CD14-positive monocyte (primary cell): ENCODE measurements at regions not wholly inside any gene's neighbourhood (a gene's known extent, or its start where the extent isn't known, plus 50 kb on each side); places are given as distances from the start of the nearest gene placed in this dataset.

ENCODE experiments used
- DNase-seq, 3 donors: peaks; one replicate each; pipeline ENCODE4 v3.0.0-alpha.2; 2011 to 2022
- H2AFZ ChIP-seq: 2 replicates; pipeline ENCODE4 v1.6.0; 2012; ENCODE audit warnings: mild to moderate bottlenecking, low read depth, low read length, inconsistent platforms; ENCODE audit not compliant: insufficient read depth, poor library complexity, severe bottlenecking
- H3K27ac ChIP-seq, 2 donors: 1 replicate in 1 of 2; 2 replicates in 1 of 2; pipeline ENCODE4 v1.5.1; 2012 to 2013; ENCODE audit warnings: low read length in 2 of 2, control low read depth in 1 of 2, inconsistent platforms in 1 of 2, low read depth in 1 of 2, mild to moderate bottlenecking in 1 of 2
- H3K27me3 ChIP-seq, 2 donors: one replicate each; pipeline versions ENCODE4 v1.6.0 to v1.6.1; 2011 to 2013; ENCODE audit warnings: low read length in 2 of 2; ENCODE audit not compliant: control insufficient read depth in 2 of 2, insufficient read depth in 2 of 2
- H3K36me3 ChIP-seq, 2 donors: replicated peaks in 1 of 2; 1 replicate in 1 of 2; 2 replicates in 1 of 2; pipeline versions ENCODE4 v1.5.1 to v1.6.1; 2012 to 2013; ENCODE audit warnings: low read length in 2 of 2, control low read depth in 1 of 2, inconsistent platforms in 1 of 2, mild to moderate bottlenecking in 1 of 2; ENCODE audit not compliant: insufficient read depth in 2 of 2, control insufficient read depth in 1 of 2
- H3K4me1 ChIP-seq, 2 donors: 1 replicate in 1 of 2; 2 replicates in 1 of 2; pipeline versions ENCODE4 v1.5.1 to v1.6.1; 2012 to 2013; ENCODE audit warnings: low read length in 2 of 2, control low read depth in 1 of 2, inconsistent platforms in 1 of 2, mild to moderate bottlenecking in 1 of 2, moderate library complexity in 1 of 2; ENCODE audit not compliant: insufficient read depth in 2 of 2, control insufficient read depth in 1 of 2
- H3K4me2 ChIP-seq: replicated peaks from 2 replicates; pipeline ENCODE3; 2012; ENCODE audit warnings: low read length, moderate library complexity, mild to moderate bottlenecking; ENCODE audit not compliant: poor library complexity, severe bottlenecking; ENCODE audit errors: extremely low read depth
- H3K4me3 ChIP-seq, 3 experiments: fragments of 200-600 bp in 1 of 3; sonication (generic) in 1 of 3; replicated peaks in 1 of 3; 1 replicate in 2 of 3; 2 replicates in 1 of 3; pipeline ENCODE4 v1.5.1; 2011 to 2013; ENCODE audit warnings: low read length in 3 of 3, mild to moderate bottlenecking in 3 of 3, control low read depth in 2 of 3, low read depth in 2 of 3, inconsistent platforms in 1 of 3, moderate library complexity in 1 of 3
- H3K79me2 ChIP-seq: 2 replicates; pipeline ENCODE4 v1.6.0; 2012; ENCODE audit warnings: mild to moderate bottlenecking, control low read depth, inconsistent platforms, low read length, moderate library complexity; ENCODE audit not compliant: insufficient read depth
- H3K9ac ChIP-seq: 2 replicates; pipeline ENCODE4 v1.6.0; 2017; ENCODE audit warnings: low read length, mild to moderate bottlenecking; ENCODE audit not compliant: insufficient read depth, poor library complexity, severe bottlenecking
- H3K9me3 ChIP-seq, 2 donors: replicated peaks in 1 of 2; 1 replicate in 1 of 2; 2 replicates in 1 of 2; pipeline versions ENCODE4 v1.5.1 to v1.6.1; 2012 to 2013; ENCODE audit warnings: low read length in 2 of 2, control low read depth in 1 of 2; ENCODE audit not compliant: control insufficient read depth in 1 of 2, insufficient read depth in 1 of 2
- H4K20me1 ChIP-seq: 2 replicates; pipeline ENCODE4 v1.6.0; 2012; ENCODE audit warnings: mild to moderate bottlenecking, low read length, control low read depth, moderate library complexity; ENCODE audit not compliant: insufficient read depth
- H3K27ac Mint-ChIP-seq, 7 donors: one replicate each; pipeline ENCODE4 v1.8.0; 2020; ENCODE audit warnings: mild to moderate bottlenecking in 7 of 7, mixed read lengths in 7 of 7, moderate library complexity in 6 of 7, inconsistent platforms in 2 of 7
- H3K27me3 Mint-ChIP-seq, 3 donors: one replicate each; pipeline ENCODE4 v1.8.0; 2021 to 2022; ENCODE audit warnings: low read depth in 3 of 3, mild to moderate bottlenecking in 3 of 3, mixed read lengths in 3 of 3, moderate library complexity in 3 of 3, inconsistent platforms in 1 of 3
- H3K36me3 Mint-ChIP-seq, 2 donors: one replicate each; pipeline ENCODE4 v1.8.0; 2020; ENCODE audit warnings: mixed read lengths in 2 of 2, inconsistent platforms in 1 of 2, mild to moderate bottlenecking in 1 of 2
- H3K4me1 Mint-ChIP-seq: one replicate; pipeline ENCODE4 v1.8.0; 2020; ENCODE audit warnings: mild to moderate bottlenecking, mixed read lengths
- H3K4me3 Mint-ChIP-seq, 2 donors: one replicate each; pipeline ENCODE4 v1.8.0; 2020; ENCODE audit warnings: mild to moderate bottlenecking in 2 of 2, mixed read lengths in 2 of 2, moderate library complexity in 1 of 2
- H3K9me3 Mint-ChIP-seq, 7 donors: one replicate each; pipeline ENCODE4 v1.8.0; 2020 to 2022; ENCODE audit warnings: mixed read lengths in 7 of 7, mild to moderate bottlenecking in 6 of 7, moderate library complexity in 6 of 7, inconsistent platforms in 2 of 7
- CTCF ChIP-seq: fragments of 200-600 bp; IDR thresholded peaks from one replicate; pipeline ENCODE4 v1.8.0; 2022; ENCODE audit warnings: antibody characterized with exemption, mild to moderate bottlenecking
- WGBS: methylation state at CpG from one replicate; pipeline ENCODE4 v1.1.5; 2013; ENCODE audit warnings: missing lambda C conversion rate; ENCODE audit not compliant: insufficient coverage; 5-methylcytosine and 5-hydroxymethylcytosine counted together
- intact Hi-C, 2 donors: fragments of 100-400 bp; cut with micrococcal nuclease; formaldehyde crosslinking; loops; one replicate each; pipeline versions ENCODE4 v1.15.0 to v1.15.1; 2023

GRCh38 chr2:43050866-43051265, 175.5 kb downstream of the ZFP36L2 start:
- WGBS, result 100% methylated on average over 3 of the region's 5 CpGs
- peaks cover 0 to 3% of the 10 kb centered on the region in 2 donors for H3K36me3 Mint-ChIP-seq
- peaks cover 12 to 29% of the 10 kb centered on the region in 2 donors for H3K4me1 ChIP-seq

More at GRCh38 chr2:43050866-43051265, 175.5 kb downstream of the ZFP36L2 start:
- H3K36me3 ChIP-seq, result no peaks in the 10 kb centered on the region
- H3K9me3 ChIP-seq, result no peaks in the 10 kb centered on the region
- no peak overlapping the region for H2AFZ ChIP-seq
- H3K27me3 ChIP-seq, result no peaks in the 10 kb centered on the region
- Mint-ChIP-seq H3K27ac (no peak overlapping the region), H3K4me1 (peaks cover 48% of the 10 kb centered on the region), H3K27me3 (peaks cover 3 to 6% (median 4%) of the 10 kb centered on the region in 3 donors), H3K9me3 (no peaks in the 10 kb centered on the region), H3K4me3 (no peak overlapping the region)
- no peaks in the 10 kb centered on the region for H3K79me2 ChIP-seq
- no peak overlapping the region for H3K9ac ChIP-seq
- intact Hi-C loops, result no loop called here
- TF ChIP-seq CTCF, result no peak
- H4K20me1 ChIP-seq, result no peaks in the 10 kb centered on the region
- H3K27ac ChIP-seq, result no peak overlapping the region
- DNase-seq, result no peak
- H3K4me3 ChIP-seq, result no peak overlapping the region
- H3K4me2 ChIP-seq, result no peak overlapping the region
